Caco-2 (cell line): ENCODE measurements at regions not wholly inside any gene's neighbourhood (a gene's known extent, or its start where the extent isn't known, plus 50 kb on each side); places are given as distances from the start of the nearest gene placed in this dataset.

Experiments used
- BruUV-seq: library from RNA; stranded (reverse); fragments of 400-500 nt; replicated peaks from 2 replicates; lab custom pipeline; 2021; lab: Mats Ljungman, UMichigan
- CTCF ChIA-PET: fragments of 300-600 bp; sonication (Branson Sonifier 250); formaldehyde crosslinking; loops from one replicate; lab custom pipeline; 2022; ENCODE audit warnings: antibody characterized with exemption; lab: Charles Lee
- POLR2A ChIA-PET: fragments of 300-600 bp; sonication (Branson Sonifier 250); formaldehyde crosslinking; loops from one replicate; lab custom pipeline; 2022; ENCODE audit warnings: antibody characterized with exemption; lab: Charles Lee
- DNase-seq, 2 experiments: peaks; one replicate each; pipeline versions ENCODE4 v3.0.0 to v3.0.0-alpha.2; 2020 to 2022
- H3K27me3 ChIP-seq: replicated peaks from 2 replicates; pipeline ENCODE4 v1.6.0; 2011; ENCODE audit warnings: low read length; ENCODE audit not compliant: control insufficient read depth, insufficient read depth
- H3K36me3 ChIP-seq: 2 replicates; pipeline ENCODE4 v1.5.1; 2011; ENCODE audit warnings: low read length; ENCODE audit not compliant: control insufficient read depth, insufficient read depth
- H3K4me1 ChIP-seq: fragments of 250-450 bp; sonication (Bioruptor Pico); 2 replicates; pipeline ENCODE4 v1.5.1; 2020; ENCODE audit warnings: mild to moderate bottlenecking
- H3K4me3 ChIP-seq: 2 replicates; pipeline ENCODE4 v1.5.1; 2011; ENCODE audit warnings: low read depth, mild to moderate bottlenecking, control low read depth, low read length
- H3K9me3 ChIP-seq: fragments of 250-450 bp; sonication (Bioruptor Pico); 2 replicates; pipeline ENCODE4 v1.5.1; 2020; ENCODE audit warnings: mild to moderate bottlenecking, moderate library complexity
- H3K27ac Mint-ChIP-seq: one replicate; pipeline ENCODE4 v1.8.0; 2022; ENCODE audit warnings: mixed read lengths; ENCODE audit not compliant: unreplicated experiment
- H3K27me3 Mint-ChIP-seq: one replicate; pipeline ENCODE4 v1.8.0; 2022; ENCODE audit warnings: mixed read lengths; ENCODE audit not compliant: insufficient read depth, unreplicated experiment
- H3K36me3 Mint-ChIP-seq: one replicate; pipeline ENCODE4 v1.8.0; 2022; ENCODE audit warnings: mild to moderate bottlenecking, mixed read lengths; ENCODE audit not compliant: insufficient read depth, unreplicated experiment
- H3K4me1 Mint-ChIP-seq: one replicate; pipeline ENCODE4 v1.8.0; 2022; ENCODE audit warnings: low read depth, mixed read lengths; ENCODE audit not compliant: unreplicated experiment
- H3K4me3 Mint-ChIP-seq: one replicate; pipeline ENCODE4 v1.8.0; 2022; ENCODE audit warnings: mild to moderate bottlenecking, moderate library complexity, mixed read lengths; ENCODE audit not compliant: unreplicated experiment
- H3K9me3 Mint-ChIP-seq: one replicate; pipeline ENCODE4 v1.8.0; 2022; ENCODE audit warnings: mixed read lengths; ENCODE audit not compliant: unreplicated experiment
- intact Hi-C: fragments of 100-400 bp; cut with micrococcal nuclease; formaldehyde crosslinking; loops from one replicate; pipeline ENCODE4 v1.10.0; 2022; ENCODE audit not compliant: unreplicated experiment
- TF ChIP-seq, protein P1 (sequence below), 2 experiments: fragments of 200-600 bp in 1 of 2; IDR thresholded peaks; 1 replicate in 1 of 2; 2 replicates in 1 of 2; pipeline versions ENCODE4 v1.5.1 to v1.8.0; 2011 to 2022; ENCODE audit warnings: antibody characterized with exemption in 1 of 2, control low read depth in 1 of 2, inconsistent platforms in 1 of 2, low read depth in 1 of 2, low read length in 1 of 2, mild to moderate bottlenecking in 1 of 2, moderate library complexity in 1 of 2; ENCODE audit not compliant: insufficient read depth in 1 of 2, severe bottlenecking in 1 of 2, unreplicated experiment in 1 of 2

DNA sequence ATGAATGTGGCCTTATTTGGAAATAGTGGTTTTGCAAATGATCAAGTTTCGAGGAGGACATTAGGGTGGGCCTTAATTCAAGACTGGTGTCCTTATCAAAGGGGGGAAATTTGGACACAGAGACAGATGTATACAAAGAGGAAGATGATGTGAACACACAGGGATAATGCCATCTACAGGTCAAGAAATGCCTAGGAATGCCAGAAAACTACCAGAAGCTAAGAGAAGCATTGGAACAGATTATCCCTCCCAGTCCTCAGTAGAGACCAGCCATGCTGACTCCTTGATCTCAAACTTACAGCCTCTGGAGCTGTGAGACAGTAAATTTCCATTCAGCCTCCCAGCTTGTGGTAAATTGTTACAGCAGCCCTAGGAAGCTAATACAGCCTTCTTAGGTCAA is 151.4 kb downstream of the PTGER3 start:
- H3K27me3 ChIP-seq, result no peaks in the 10 kb centered on the region
- Mint-ChIP-seq H3K9me3 (no peaks in the 10 kb centered on the region), H3K27ac (no peak overlapping the region), H3K27me3 (peaks cover 9% of the 10 kb centered on the region), H3K4me3 (no peak overlapping the region), H3K36me3 (no peaks in the 10 kb centered on the region), H3K4me1 (no peaks in the 10 kb centered on the region)
- no peaks in the 10 kb centered on the region for H3K36me3 ChIP-seq
- POLR2A ChIA-PET, result no interaction called here
- intact Hi-C loops, result loop anchor here (10.0 kb wide), 1 partner anchor 371 kb away; no protein-coding TSS in a partner anchor
- no peak overlapping the region for H3K4me3 ChIP-seq
- H3K4me1 ChIP-seq, result no peaks in the 10 kb centered on the region
- TF ChIP-seq, protein P1, sequence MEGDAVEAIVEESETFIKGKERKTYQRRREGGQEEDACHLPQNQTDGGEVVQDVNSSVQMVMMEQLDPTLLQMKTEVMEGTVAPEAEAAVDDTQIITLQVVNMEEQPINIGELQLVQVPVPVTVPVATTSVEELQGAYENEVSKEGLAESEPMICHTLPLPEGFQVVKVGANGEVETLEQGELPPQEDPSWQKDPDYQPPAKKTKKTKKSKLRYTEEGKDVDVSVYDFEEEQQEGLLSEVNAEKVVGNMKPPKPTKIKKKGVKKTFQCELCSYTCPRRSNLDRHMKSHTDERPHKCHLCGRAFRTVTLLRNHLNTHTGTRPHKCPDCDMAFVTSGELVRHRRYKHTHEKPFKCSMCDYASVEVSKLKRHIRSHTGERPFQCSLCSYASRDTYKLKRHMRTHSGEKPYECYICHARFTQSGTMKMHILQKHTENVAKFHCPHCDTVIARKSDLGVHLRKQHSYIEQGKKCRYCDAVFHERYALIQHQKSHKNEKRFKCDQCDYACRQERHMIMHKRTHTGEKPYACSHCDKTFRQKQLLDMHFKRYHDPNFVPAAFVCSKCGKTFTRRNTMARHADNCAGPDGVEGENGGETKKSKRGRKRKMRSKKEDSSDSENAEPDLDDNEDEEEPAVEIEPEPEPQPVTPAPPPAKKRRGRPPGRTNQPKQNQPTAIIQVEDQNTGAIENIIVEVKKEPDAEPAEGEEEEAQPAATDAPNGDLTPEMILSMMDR (IDR thresholded peaks at IDR 0.05; ENCODE audit: insufficient read depth in 1 of 2, low read depth in 1 of 2, low read length in 1 of 2, severe bottlenecking in 1 of 2, unreplicated experiment in 1 of 2), result no peak
- CTCF ChIA-PET, result no interaction called here
- no TSS peak for BruUV-seq
- no peaks in the 10 kb centered on the region for H3K9me3 ChIP-seq
- DNase-seq, result no peak

DNA sequence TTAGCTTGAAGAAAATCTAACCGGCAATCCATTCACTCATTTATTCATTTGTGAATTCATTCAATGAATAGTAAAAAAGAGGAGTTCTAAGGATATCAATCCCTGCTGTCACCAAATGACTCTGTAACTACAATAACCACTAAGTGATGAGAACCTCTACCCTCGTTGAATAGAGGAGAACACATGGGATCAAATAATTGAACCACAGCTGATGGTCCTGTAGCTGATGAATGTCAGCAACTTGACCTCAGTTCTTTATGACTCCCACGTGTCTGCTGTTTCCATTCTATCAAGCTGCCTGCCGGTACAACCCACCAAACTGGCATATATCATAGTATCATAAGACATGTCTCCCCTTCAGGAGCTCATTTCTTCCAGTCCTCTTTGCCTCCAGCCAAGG is 150.3 kb downstream of the PTGER3 start:
- intact Hi-C loops, result loop anchor here (10.0 kb wide), 1 partner anchor 372 kb away; no protein-coding TSS in a partner anchor
- Histone ChIP-seq H3K9me3 (no peaks in the 10 kb centered on the region), H3K4me1 (no peaks in the 10 kb centered on the region), H3K4me3 (no peak overlapping the region), H3K27me3 (no peaks in the 10 kb centered on the region), H3K36me3 (no peaks in the 10 kb centered on the region)
- CTCF ChIA-PET, result no interaction called here
- Mint-ChIP-seq H3K27ac (no peak overlapping the region), H3K27me3 (peaks cover 9% of the 10 kb centered on the region), H3K36me3 (no peaks in the 10 kb centered on the region), H3K9me3 (no peaks in the 10 kb centered on the region), H3K4me1 (no peaks in the 10 kb centered on the region), H3K4me3 (no peak overlapping the region)
- POLR2A ChIA-PET, result no interaction called here
- TF ChIP-seq, protein P1 (IDR thresholded peaks at IDR 0.05; ENCODE audit: insufficient read depth in 1 of 2, low read depth in 1 of 2, low read length in 1 of 2, severe bottlenecking in 1 of 2, unreplicated experiment in 1 of 2), result no peak
- no TSS peak for BruUV-seq
- no peak for DNase-seq

DNA sequence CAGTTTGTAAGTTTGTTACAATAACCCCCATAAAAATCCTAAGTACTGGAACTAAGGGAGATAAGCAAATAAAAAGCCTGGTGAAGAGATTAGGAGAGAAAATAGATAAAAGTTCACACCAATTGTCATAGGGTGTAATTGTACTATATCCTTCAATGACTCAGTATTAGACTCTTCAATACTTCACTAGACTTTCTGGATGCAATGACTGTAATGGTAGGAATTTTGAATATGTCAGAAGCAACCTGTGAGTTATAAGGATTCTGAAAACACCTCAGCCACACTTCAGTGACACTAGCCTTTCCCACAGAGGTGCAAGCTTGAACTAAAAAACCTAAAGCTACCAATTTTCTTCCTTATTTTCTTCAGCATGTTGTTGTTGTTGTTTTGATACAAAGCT is 147.9 kb downstream of the PTGER3 start:
- no peak overlapping the region for H3K4me3 ChIP-seq
- H3K9me3 ChIP-seq, result no peaks in the 10 kb centered on the region
- no peaks in the 10 kb centered on the region for H3K9me3 Mint-ChIP-seq
- no peaks in the 10 kb centered on the region for H3K4me1 ChIP-seq
- H3K4me1 Mint-ChIP-seq, result no peaks in the 10 kb centered on the region
- TF ChIP-seq, protein P1 (IDR thresholded peaks at IDR 0.05; ENCODE audit: insufficient read depth in 1 of 2, low read depth in 1 of 2, low read length in 1 of 2, severe bottlenecking in 1 of 2, unreplicated experiment in 1 of 2), result no peak
- no peak for DNase-seq
- no peaks in the 10 kb centered on the region for H3K36me3 Mint-ChIP-seq
- H3K27me3 ChIP-seq, result no peaks in the 10 kb centered on the region
- ChIA-PET POLR2A (no interaction called here), CTCF (no interaction called here)
- intact Hi-C loops, result loop anchor here (10.0 kb wide), 1 partner anchor 375 kb away; no protein-coding TSS in a partner anchor
- no TSS peak for BruUV-seq
- H3K27ac Mint-ChIP-seq, result no peak overlapping the region
- H3K27me3 Mint-ChIP-seq, result peaks cover 9% of the 10 kb centered on the region
- H3K4me3 Mint-ChIP-seq, result no peak overlapping the region
- H3K36me3 ChIP-seq, result no peaks in the 10 kb centered on the region
